Common myeloid progenitor, CD34-positive (primary cell): ENCODE measurements at regions not wholly inside any gene's neighbourhood (a gene's known extent, or its start where the extent isn't known, plus 50 kb on each side); places are given as distances from the start of the nearest gene placed in this dataset.
"Not testable (repeated sequence)": the region's sequence is repeated elsewhere in the genome, so short reads cannot be mapped to it uniquely, and the experiment has no call there.

Experiments used
- CTCF ChIA-PET: fragments of 350-600 bp; sonication (Branson Sonifier 250); formaldehyde crosslinking; loops from one replicate; lab custom pipeline; 2021; ENCODE audit warnings: antibody characterized with exemption; lab: Charles Lee
- POLR2A ChIA-PET: fragments of 350-600 bp; sonication (Branson Sonifier 250); formaldehyde crosslinking; loops from one replicate; lab custom pipeline; 2021; ENCODE audit warnings: antibody characterized with exemption; lab: Charles Lee
- DNase-seq, 3 donors: peaks; one replicate each; pipeline versions ENCODE4 v3.0.0 to v3.0.0-alpha.2; 2013
- H3K27ac ChIP-seq, 2 experiments: 1 replicate in 1 of 2; 2 replicates in 1 of 2; pipeline ENCODE4 v1.7.0; 2013; ENCODE audit warnings: inconsistent platforms in 2 of 2, low read length in 2 of 2, mild to moderate bottlenecking in 2 of 2, low read depth in 1 of 2, moderate library complexity in 1 of 2; ENCODE audit not compliant: severe bottlenecking in 2 of 2, insufficient read depth in 1 of 2, poor library complexity in 1 of 2
- H3K27me3 ChIP-seq, 5 experiments: replicated peaks in 2 of 5; 1 replicate in 3 of 5; 2 replicates in 2 of 5; pipeline versions ENCODE4 v1.6.1 to v1.7.0; 2013; ENCODE audit warnings: low read length in 4 of 5, mild to moderate bottlenecking in 2 of 5, moderate library complexity in 2 of 5, inconsistent platforms in 1 of 5; ENCODE audit not compliant: insufficient read depth in 5 of 5, control insufficient read depth in 4 of 5
- H3K36me3 ChIP-seq, 4 experiments: 1 replicate in 2 of 4; 2 replicates in 2 of 4; pipeline versions ENCODE4 v1.6.1 to v1.7.0; 2013; ENCODE audit warnings: low read length in 3 of 4, control low read depth in 1 of 4, mild to moderate bottlenecking in 1 of 4; ENCODE audit not compliant: control insufficient read depth in 4 of 4, insufficient read depth in 4 of 4
- H3K4me1 ChIP-seq, 4 experiments: 1 replicate in 3 of 4; 2 replicates in 1 of 4; pipeline versions ENCODE4 v1.6.1 to v1.7.1; 2013; ENCODE audit warnings: low read length in 3 of 4, mild to moderate bottlenecking in 3 of 4, control low read depth in 1 of 4, inconsistent platforms in 1 of 4, moderate library complexity in 1 of 4; ENCODE audit not compliant: control insufficient read depth in 4 of 4, insufficient read depth in 4 of 4; ENCODE audit errors: control extremely low read depth in 1 of 4
- H3K4me3 ChIP-seq, 7 experiments: 1 replicate in 4 of 7; 2 replicates in 3 of 7; pipeline versions ENCODE4 v1.5.1 to v1.7.0; 2013; ENCODE audit warnings: mild to moderate bottlenecking in 7 of 7, low read length in 6 of 7, moderate library complexity in 6 of 7, inconsistent platforms in 2 of 7, low read depth in 2 of 7, control low read depth in 1 of 7; ENCODE audit not compliant: insufficient read depth in 4 of 7, control insufficient read depth in 1 of 7; ENCODE audit errors: extremely low read depth in 1 of 7
- H3K9me3 ChIP-seq, 5 experiments: 1 replicate in 4 of 5; 2 replicates in 1 of 5; pipeline versions ENCODE4 v1.6.1 to v1.7.1; 2013; ENCODE audit warnings: low read length in 4 of 5, mild to moderate bottlenecking in 2 of 5, inconsistent platforms in 1 of 5, low read depth in 1 of 5, moderate library complexity in 1 of 5; ENCODE audit not compliant: control insufficient read depth in 4 of 5, insufficient read depth in 2 of 5; ENCODE audit errors: control extremely low read depth in 1 of 5
- WGBS: methylation state at CpG from one replicate; pipeline ENCODE4 v1.1.5; 2013; ENCODE audit not compliant: insufficient coverage; 5-methylcytosine and 5-hydroxymethylcytosine counted together

DNA sequence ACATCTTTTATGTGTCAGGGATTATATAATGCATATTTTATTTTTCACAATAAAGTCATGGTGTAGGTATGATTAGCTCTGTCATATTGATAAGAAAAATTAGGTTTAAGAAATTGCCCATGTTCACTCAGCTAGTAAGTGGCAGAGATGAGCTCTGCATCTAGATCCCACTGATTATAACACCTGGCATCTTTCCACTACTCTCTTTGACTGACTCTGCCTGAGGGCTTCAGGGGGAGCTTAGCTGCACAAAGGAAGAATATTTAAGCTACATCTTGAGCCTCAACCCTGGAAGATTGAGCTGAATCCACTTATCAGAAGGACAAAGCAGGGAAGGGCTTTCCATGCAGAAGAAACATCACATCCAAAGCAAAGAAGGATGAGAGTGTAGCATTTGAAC lies 190.4 kb downstream of the MIS18A start:
- DNase-seq = no peak
- Histone ChIP-seq H3K27me3 (no peaks in the 10 kb centered on the region), H3K36me3 (no peaks in the 10 kb centered on the region), H3K27ac (no peak overlapping the region), H3K4me3 (no peak overlapping the region), H3K9me3 (no peaks in the 10 kb centered on the region), H3K4me1 (no peaks in the 10 kb centered on the region)
- CTCF ChIA-PET = no interaction called here
- POLR2A ChIA-PET = no interaction called here

GRCh38 chr21:32087447-32087846 lies 191.4 kb downstream of the MIS18A start:
- no peak overlapping the region for H3K4me3 ChIP-seq
- H3K27me3 ChIP-seq = no peaks in the 10 kb centered on the region
- no peak for DNase-seq
- H3K9me3 ChIP-seq = no peaks in the 10 kb centered on the region
- WGBS = 67% methylated on average over 1 of the region's 1 CpG
- ChIA-PET CTCF (no interaction called here), POLR2A (no interaction called here)
- H3K27ac ChIP-seq = no peak overlapping the region
- no peaks in the 10 kb centered on the region for H3K36me3 ChIP-seq
- no peaks in the 10 kb centered on the region for H3K4me1 ChIP-seq

- ChIA-PET CTCF (no interaction called here), POLR2A (no interaction called here)
- DNase-seq = no peak
- H3K4me1 ChIP-seq = no peaks in the 10 kb centered on the region
- H3K27me3 ChIP-seq = no peaks in the 10 kb centered on the region
- H3K36me3 ChIP-seq = no peaks in the 10 kb centered on the region
- H3K27ac ChIP-seq = no peak overlapping the region
- no peaks in the 10 kb centered on the region for H3K9me3 ChIP-seq
- 100% methylated on average over 2 of the region's 2 CpGs for WGBS
- H3K4me3 ChIP-seq = no peak overlapping the region
Observed at GRCh38 chr21:32083197-32083596, 195.7 kb downstream of the MIS18A start.

- H3K27ac ChIP-seq = no peak overlapping the region
- no peaks in the 10 kb centered on the region for H3K36me3 ChIP-seq
- H3K27me3 ChIP-seq = peaks cover 0 to 2% (median 0%) of the 10 kb centered on the region in 5 experiments
- DNase-seq = no peak
- ChIA-PET CTCF (no interaction called here), POLR2A (no interaction called here)
- no peak overlapping the region for H3K4me3 ChIP-seq
- no peaks in the 10 kb centered on the region for H3K4me1 ChIP-seq
- H3K9me3 ChIP-seq = no peaks in the 10 kb centered on the region
- 90% methylated on average over 3 of the region's 5 CpGs for WGBS
Observed at GRCh38 chr21:32082466-32082865, 196.4 kb downstream of the MIS18A start.

DNA sequence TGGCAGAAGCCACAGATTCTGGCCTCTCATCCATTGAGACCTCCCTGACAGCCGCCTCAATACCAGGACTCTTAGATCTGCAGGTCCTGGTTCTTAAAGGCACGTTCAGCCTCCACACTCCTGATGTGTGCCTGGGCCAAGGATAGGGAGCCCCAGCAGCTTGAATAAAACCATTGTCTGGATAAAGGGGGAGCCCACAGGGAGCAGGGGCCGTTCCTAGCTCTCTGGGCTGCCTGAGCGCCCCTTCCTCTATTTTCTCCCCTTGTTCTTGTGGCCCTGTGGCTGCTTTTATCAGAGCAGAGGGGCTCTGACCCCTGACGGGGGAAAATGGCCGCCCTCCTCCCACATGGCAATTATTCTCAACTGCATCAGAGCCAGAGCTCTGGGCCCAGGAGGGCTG lies 200.8 kb downstream of the HUNK start:
- no peak overlapping the region for H3K27ac ChIP-seq
- no peak for DNase-seq
- CTCF ChIA-PET = no interaction called here
- H3K27me3 ChIP-seq = peaks cover 0 to 3% (median 0%) of the 10 kb centered on the region in 5 experiments
- H3K36me3 ChIP-seq = no peaks in the 10 kb centered on the region
- 95% methylated on average over 4 of the region's 6 CpGs for WGBS
- H3K4me1 ChIP-seq = no peaks in the 10 kb centered on the region
- no peak overlapping the region for H3K4me3 ChIP-seq
- POLR2A ChIA-PET = no interaction called here
- H3K9me3 ChIP-seq = no peaks in the 10 kb centered on the region

DNA sequence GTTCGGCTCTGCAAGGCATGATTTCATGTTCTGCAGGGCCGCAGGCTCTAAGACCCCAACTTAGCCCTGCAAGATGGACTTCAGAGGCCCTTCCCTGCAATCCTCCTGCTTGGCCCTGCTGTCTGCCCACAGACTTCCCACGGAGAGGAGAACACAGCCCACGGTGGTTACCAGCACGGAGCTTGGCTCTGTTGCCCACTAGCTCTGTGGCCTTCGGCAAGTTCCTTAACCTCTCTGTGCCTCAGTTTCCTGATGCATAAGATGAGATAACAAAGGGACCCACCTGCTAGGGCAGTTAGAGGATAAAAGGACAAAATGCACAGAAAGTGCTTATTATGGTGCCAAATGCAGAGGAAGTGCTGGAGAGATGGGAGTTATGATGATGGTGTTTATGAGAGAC lies 200.4 kb downstream of the HUNK start:
- POLR2A ChIA-PET = no interaction called here
- Histone ChIP-seq H3K4me3 (no peak overlapping the region), H3K36me3 (no peaks in the 10 kb centered on the region), H3K27me3 (peaks cover 0 to 3% (median 0%) of the 10 kb centered on the region in 5 experiments), H3K4me1 (no peaks in the 10 kb centered on the region), H3K9me3 (no peaks in the 10 kb centered on the region), H3K27ac (no peak overlapping the region)
- CTCF ChIA-PET = no interaction called here
- 96% methylated on average over 6 of the region's 6 CpGs for WGBS
- no peak for DNase-seq

- DNase-seq, H3K4me3 ChIP-seq, H3K27ac ChIP-seq, H3K36me3 ChIP-seq, POLR2A ChIA-PET, H3K9me3 ChIP-seq, H3K4me1 ChIP-seq, H3K27me3 ChIP-seq, CTCF ChIA-PET: not testable (repeated sequence)
- no CpG with 5 or more reads among the region's 2 CpGs for WGBS
Observed at GRCh38 chr21:32071620-32072019, 198.8 kb downstream of the HUNK start.
